B cell (primary cell): ENCODE measurements at regions not wholly inside any gene's neighbourhood (a gene's known extent, or its start where the extent isn't known, plus 50 kb on each side); places are given as distances from the start of the nearest gene placed in this dataset.
"Not testable (repeated sequence)": the region's sequence is repeated elsewhere in the genome, so short reads cannot be mapped to it uniquely, and the experiment has no call there.

Experiments used
- ATAC-seq: fragments of 200-7000 bp; cut with Tn5 transposase; one replicate; pipeline ENCODE4 v1.10.0; 2021; ENCODE audit warnings: low read depth, mild to moderate bottlenecking, moderate number of reproducible peaks, moderate library complexity
- CTCF ChIA-PET: fragments of 350-600 bp; sonication (Branson Sonifier 250); formaldehyde crosslinking; loops from one replicate; lab custom pipeline; 2021; ENCODE audit warnings: antibody characterized with exemption, inconsistent platforms; lab: Charles Lee
- POLR2A ChIA-PET: fragments of 350-600 bp; sonication (Branson Sonifier 250); formaldehyde crosslinking; loops from one replicate; lab custom pipeline; 2021; ENCODE audit warnings: antibody characterized with exemption; lab: Charles Lee
- DNase-seq: peaks from one replicate; pipeline ENCODE4 v3.0.0; 2013
- H2AFZ ChIP-seq: 2 replicates; pipeline ENCODE4 v1.6.1; 2012; ENCODE audit warnings: mild to moderate bottlenecking, low read depth, low read length; ENCODE audit not compliant: insufficient read depth, poor library complexity, severe bottlenecking
- H3K27ac ChIP-seq, 2 donors: 1 replicate in 1 of 2; 2 replicates in 1 of 2; pipeline ENCODE4 v1.5.1; 2012 to 2013; ENCODE audit warnings: low read length in 2 of 2, mild to moderate bottlenecking in 2 of 2, moderate library complexity in 1 of 2
- H3K27me3 ChIP-seq, 4 experiments: fragments of 200-600 bp in 1 of 4; sonication (generic) in 1 of 4; replicated peaks in 1 of 4; 1 replicate in 2 of 4; 2 replicates in 2 of 4; pipeline versions ENCODE4 v1.6.1 to v1.7.0; 2013 to 2016; ENCODE audit warnings: low read length in 3 of 4, mild to moderate bottlenecking in 2 of 4, mixed read lengths in 1 of 4, moderate library complexity in 1 of 4; ENCODE audit not compliant: insufficient read depth in 4 of 4, control insufficient read depth in 3 of 4; ENCODE audit errors: control extremely low read depth in 1 of 4
- H3K36me3 ChIP-seq, 2 experiments: replicated peaks in 1 of 2; 1 replicate in 1 of 2; 2 replicates in 1 of 2; pipeline versions ENCODE4 v1.6.1 to v1.7.1; 2013; ENCODE audit warnings: low read length in 1 of 2; ENCODE audit not compliant: insufficient read depth in 2 of 2, control insufficient read depth in 1 of 2; ENCODE audit errors: control extremely low read depth in 1 of 2, extremely low read depth in 1 of 2
- H3K4me1 ChIP-seq, 2 donors: fragments of 200-600 bp in 1 of 2; sonication (generic) in 1 of 2; 1 replicate in 1 of 2; 2 replicates in 1 of 2; pipeline versions ENCODE4 v1.5.1 to v1.6.1; 2013 to 2017; ENCODE audit warnings: low read length in 2 of 2; ENCODE audit not compliant: control insufficient read depth in 2 of 2, insufficient read depth in 2 of 2
- H3K4me2 ChIP-seq: replicated peaks from 2 replicates; pipeline ENCODE3; 2012; ENCODE audit warnings: mild to moderate bottlenecking, low read depth, low read length; ENCODE audit not compliant: poor library complexity, severe bottlenecking
- H3K4me3 ChIP-seq, 5 experiments: fragments of 200-600 bp in 1 of 5; sonication (generic) in 1 of 5; 1 replicate in 3 of 5; 2 replicates in 2 of 5; pipeline versions ENCODE4 v1.5.1 to v1.7.0; 2011 to 2016; ENCODE audit warnings: low read length in 4 of 5, mild to moderate bottlenecking in 4 of 5, low read depth in 2 of 5, control low read depth in 1 of 5, moderate library complexity in 1 of 5; ENCODE audit not compliant: insufficient read depth in 1 of 5; ENCODE audit errors: control extremely low read depth in 1 of 5, extremely low read depth in 1 of 5
- H3K79me2 ChIP-seq: fragments of 200-600 bp; sonication (generic); one replicate; pipeline ENCODE4 v1.6.0; 2016; ENCODE audit warnings: low read length; ENCODE audit not compliant: control insufficient read depth, insufficient read depth
- H3K9ac ChIP-seq: fragments of 200-600 bp; sonication (generic); 2 replicates; pipeline ENCODE4 v1.6.1; 2017; ENCODE audit warnings: mild to moderate bottlenecking, low read length, moderate library complexity
- H3K9me3 ChIP-seq, 3 donors: one replicate each; pipeline versions ENCODE4 v1.6.1 to v1.7.1; 2013; ENCODE audit warnings: low read length in 2 of 3; ENCODE audit not compliant: control insufficient read depth in 2 of 3, insufficient read depth in 1 of 3; ENCODE audit errors: control extremely low read depth in 1 of 3
- H4K20me1 ChIP-seq: 2 replicates; pipeline ENCODE4 v1.6.0; 2012; ENCODE audit warnings: mild to moderate bottlenecking, low read length; ENCODE audit not compliant: insufficient read depth, control insufficient read depth, poor library complexity, severe bottlenecking
- H3K27ac Mint-ChIP-seq: one replicate; pipeline ENCODE4 v1.8.0; 2021; ENCODE audit warnings: mixed read lengths
- H3K27me3 Mint-ChIP-seq: one replicate; pipeline ENCODE4 v1.8.0; 2021; ENCODE audit warnings: mixed read lengths
- H3K4me1 Mint-ChIP-seq: one replicate; pipeline ENCODE4 v1.8.0; 2021; ENCODE audit warnings: mixed read lengths
- H3K4me3 Mint-ChIP-seq: one replicate; pipeline ENCODE4 v1.8.0; 2021; ENCODE audit warnings: mixed read lengths
- H3K9me3 Mint-ChIP-seq: one replicate; pipeline ENCODE4 v1.8.0; 2022; ENCODE audit warnings: mixed read lengths; ENCODE audit not compliant: insufficient read depth
- CTCF ChIP-seq: fragments of 200-600 bp; IDR thresholded peaks from one replicate; pipeline ENCODE4 v1.8.0; 2022; ENCODE audit warnings: antibody characterized with exemption, mild to moderate bottlenecking
- EZH2 ChIP-seq: IDR thresholded peaks from 2 replicates; pipeline ENCODE4 v1.6.1; 2012; ENCODE audit warnings: borderline replicate concordance, low read depth, mild to moderate bottlenecking, moderate library complexity, low read length; ENCODE audit not compliant: insufficient read depth, poor library complexity, severe bottlenecking
- whole genome bisulfite sequencing: methylation state at CpG from one replicate; pipeline ENCODE4 v1.1.5; 2013; ENCODE audit warnings: missing lambda C conversion rate; ENCODE audit not compliant: insufficient coverage; 5-methylcytosine and 5-hydroxymethylcytosine counted together
- intact Hi-C: fragments of 100-400 bp; cut with micrococcal nuclease; formaldehyde crosslinking; loops from one replicate; pipeline ENCODE4 v1.10.0; 2022

- WGBS: no CpG with 5 or more reads among the region's 2 CpGs
- Mint-ChIP-seq H3K9me3 (no peaks in the 10 kb centered on the region), H3K4me1 (no peaks in the 10 kb centered on the region), H3K4me3 (no peak overlapping the region), H3K27me3 (no peaks in the 10 kb centered on the region), H3K27ac (no peak overlapping the region)
- intact Hi-C loops: no loop called here
- no peaks in the 10 kb centered on the region for H3K36me3 ChIP-seq
- H4K20me1 ChIP-seq: no peaks in the 10 kb centered on the region
- H2AFZ ChIP-seq: no peak overlapping the region
- H3K4me1 ChIP-seq: no peaks in the 10 kb centered on the region
- no peak overlapping the region for H3K4me3 ChIP-seq
- TF ChIP-seq CTCF (no peak), EZH2 (no peak)
- POLR2A ChIA-PET: no interaction called here
- no peak overlapping the region for H3K9ac ChIP-seq
- no peak overlapping the region for H3K27ac ChIP-seq
- DNase-seq (no peak), ATAC-seq (no peak)
- CTCF ChIA-PET: no interaction called here
- no peaks in the 10 kb centered on the region for H3K79me2 ChIP-seq
- H3K9me3 ChIP-seq: no peaks in the 10 kb centered on the region
- no peaks in the 10 kb centered on the region for H3K27me3 ChIP-seq
- no peak overlapping the region for H3K4me2 ChIP-seq
Measured at GRCh38 chr18:66226782-66227181, 377.1 kb downstream of the CDH19 start.

GRCh38 chr18:66223317-66223716 is 380.6 kb downstream of the CDH19 start:
- H3K4me3 ChIP-seq, H3K9ac ChIP-seq, H4K20me1 ChIP-seq, CTCF ChIA-PET, H3K36me3 ChIP-seq, DNase-seq, H3K9me3 ChIP-seq, H3K27me3 ChIP-seq, H3K9me3 Mint-ChIP-seq, H3K4me1 Mint-ChIP-seq, POLR2A ChIA-PET, H2AFZ ChIP-seq, H3K4me3 Mint-ChIP-seq, H3K4me2 ChIP-seq, H3K79me2 ChIP-seq, H3K4me1 ChIP-seq, H3K27me3 Mint-ChIP-seq, ATAC-seq, H3K27ac ChIP-seq, intact Hi-C loops, H3K27ac Mint-ChIP-seq: not testable (repeated sequence)
- 91% methylated on average over 11 of the region's 12 CpGs for whole genome bisulfite sequencing
